Mononuclear cell (primary cell): ENCODE measurements at regions not wholly inside any gene's neighbourhood (a gene's known extent, or its start where the extent isn't known, plus 50 kb on each side); places are given as distances from the start of the nearest gene placed in this dataset.
"Not testable (repeated sequence)": the region's sequence is repeated elsewhere in the genome, so short reads cannot be mapped to it uniquely, and the experiment has no call there.

Experiments used
- H3K27me3 ChIP-seq: 2 replicates; pipeline ENCODE4 v1.6.0; 2011; ENCODE audit warnings: low read length, control low read depth; ENCODE audit not compliant: insufficient read depth
- H3K4me1 ChIP-seq: 2 replicates; pipeline ENCODE4 v1.5.1; 2011; ENCODE audit warnings: mild to moderate bottlenecking, low read length, control low read depth; ENCODE audit not compliant: insufficient read depth
- H3K4me3 ChIP-seq: 2 replicates; pipeline ENCODE4 v1.5.1; 2011; ENCODE audit warnings: mild to moderate bottlenecking, low read length, moderate library complexity
- H3K9me3 ChIP-seq: 2 replicates; pipeline ENCODE4 v1.5.1; 2011; ENCODE audit warnings: low read depth, mild to moderate bottlenecking, control low read depth, low read length

- Histone ChIP-seq H3K9me3 (no peaks in the 10 kb centered on the region), H3K4me1 (no peaks in the 10 kb centered on the region), H3K27me3 (no peaks in the 10 kb centered on the region), H3K4me3 (no peak overlapping the region)
Observed at GRCh38 chr9:6114424-6114823, 99.0 kb upstream of the RANBP6 start.

- H3K27me3 ChIP-seq, result no peaks in the 10 kb centered on the region
- H3K4me3 ChIP-seq, result no peak overlapping the region
- no peaks in the 10 kb centered on the region for H3K9me3 ChIP-seq
- H3K4me1 ChIP-seq, result no peaks in the 10 kb centered on the region
Observed at GRCh38 chr9:6113819-6114218, 98.4 kb upstream of the RANBP6 start.

- Histone ChIP-seq H3K9me3 (no peaks in the 10 kb centered on the region), H3K4me1 (no peaks in the 10 kb centered on the region), H3K4me3 (no peak overlapping the region), H3K27me3 (no peaks in the 10 kb centered on the region)
Observed at GRCh38 chr9:6113312-6113711, 97.9 kb upstream of the RANBP6 start.

- Histone ChIP-seq H3K27me3 (no peaks in the 10 kb centered on the region), H3K9me3 (no peaks in the 10 kb centered on the region), H3K4me1 (no peaks in the 10 kb centered on the region), H3K4me3 (no peak overlapping the region)
Observed at GRCh38 chr9:6109986-6110385, 94.6 kb upstream of the RANBP6 start.

GRCh38 chr9:6109571-6109970, 94.1 kb upstream of the RANBP6 start:
- Histone ChIP-seq H3K27me3 (no peaks in the 10 kb centered on the region), H3K9me3 (no peaks in the 10 kb centered on the region), H3K4me1 (no peaks in the 10 kb centered on the region), H3K4me3 (no peak overlapping the region)

- H3K4me1 ChIP-seq, result no peaks in the 10 kb centered on the region
Observed at GRCh38 chr9:6106711-6107339, 91.4 kb upstream of the RANBP6 start.

GRCh38 chr9:6105738-6106137, 90.3 kb upstream of the RANBP6 start:
- H3K4me3 ChIP-seq, result no peak overlapping the region
- H3K9me3 ChIP-seq, result no peaks in the 10 kb centered on the region
- H3K4me1 ChIP-seq, result no peaks in the 10 kb centered on the region
- H3K27me3 ChIP-seq, result no peaks in the 10 kb centered on the region

More at GRCh38 chr9:6106711-6107339, 91.4 kb upstream of the RANBP6 start:
- Histone ChIP-seq H3K9me3 (no peaks in the 10 kb centered on the region), H3K27me3 (no peaks in the 10 kb centered on the region), H3K4me3 (no peak overlapping the region)

GRCh38 chr9:6104406-6104805, 89.0 kb upstream of the RANBP6 start:
- H3K9me3 ChIP-seq, H3K4me1 ChIP-seq, H3K27me3 ChIP-seq, H3K4me3 ChIP-seq: not testable (repeated sequence)

GRCh38 chr9:6103911-6104310, 88.5 kb upstream of the RANBP6 start:
- not testable (repeated sequence) for H3K4me1 ChIP-seq, H3K4me3 ChIP-seq, H3K27me3 ChIP-seq, H3K9me3 ChIP-seq

- H3K9me3 ChIP-seq, H3K4me1 ChIP-seq, H3K4me3 ChIP-seq, H3K27me3 ChIP-seq: not testable (repeated sequence)
Observed at GRCh38 chr9:6102336-6102987, 87.0 kb upstream of the RANBP6 start.

- not testable (repeated sequence) for H3K4me3 ChIP-seq, H3K4me1 ChIP-seq, H3K9me3 ChIP-seq, H3K27me3 ChIP-seq
Observed at GRCh38 chr9:6101725-6102124, 86.3 kb upstream of the RANBP6 start.

- not testable (repeated sequence) for H3K9me3 ChIP-seq, H3K27me3 ChIP-seq, H3K4me3 ChIP-seq
Observed at GRCh38 chr9:6099346-6099745, 83.9 kb upstream of the RANBP6 start.

GRCh38 chr9:6098431-6098830, 83.0 kb upstream of the RANBP6 start:
- Histone ChIP-seq H3K27me3 (no peaks in the 10 kb centered on the region), H3K4me3 (no peak overlapping the region), H3K9me3 (no peaks in the 10 kb centered on the region), H3K4me1 (no peaks in the 10 kb centered on the region)

More at GRCh38 chr9:6099346-6099745, 83.9 kb upstream of the RANBP6 start:
- H3K4me1 ChIP-seq, result not testable (repeated sequence)

- Histone ChIP-seq H3K27me3 (peaks cover 2% of the 10 kb centered on the region), H3K4me1 (no peaks in the 10 kb centered on the region), H3K4me3 (no peak overlapping the region), H3K9me3 (no peaks in the 10 kb centered on the region)
Observed at GRCh38 chr9:6096821-6097220, 81.4 kb upstream of the RANBP6 start.

GRCh38 chr9:6090277-6091210, 75.1 kb upstream of the RANBP6 start:
- no peak overlapping the region for H3K4me3 ChIP-seq
- no peaks in the 10 kb centered on the region for H3K9me3 ChIP-seq
- H3K27me3 ChIP-seq, result peaks cover 2% of the 10 kb centered on the region
- no peaks in the 10 kb centered on the region for H3K4me1 ChIP-seq
